Muscle of leg (tissue), 3 donors: ENCODE measurements at regions not wholly inside any gene's neighbourhood (a gene's known extent, or its start where the extent isn't known, plus 50 kb on each side); places are given as distances from the start of the nearest gene placed in this dataset.
A peak's percentile ranks its signal among the peaks of the same experiment; 100 is the strongest.

Experiments used
- DNase-seq: peaks from one replicate; pipeline ENCODE4 v3.0.0; 2013
- H3K27ac ChIP-seq: one replicate; pipeline ENCODE4 v1.5.1; 2013; ENCODE audit warnings: mild to moderate bottlenecking, low read length, control low read depth
- H3K27me3 ChIP-seq: one replicate; pipeline ENCODE4 v1.6.1; 2013; ENCODE audit warnings: low read length; ENCODE audit not compliant: control insufficient read depth, insufficient read depth
- H3K36me3 ChIP-seq: one replicate; pipeline ENCODE4 v1.6.1; 2013; ENCODE audit warnings: low read length; ENCODE audit not compliant: control insufficient read depth, insufficient read depth
- H3K4me1 ChIP-seq: one replicate; pipeline ENCODE4 v1.6.1; 2013; ENCODE audit warnings: low read length; ENCODE audit not compliant: control insufficient read depth, insufficient read depth
- H3K4me3 ChIP-seq: one replicate; pipeline ENCODE4 v1.5.1; 2013; ENCODE audit warnings: low read length, control low read depth
- H3K9me3 ChIP-seq: replicated peaks from 2 replicates; pipeline ENCODE4 v1.6.1; 2013; ENCODE audit warnings: low read depth, low read length; ENCODE audit not compliant: control insufficient read depth
- WGBS: methylation state at CpG from one replicate; pipeline ENCODE4 v1.1.5; 2013; ENCODE audit warnings: missing lambda C conversion rate; ENCODE audit not compliant: insufficient coverage; 5-methylcytosine and 5-hydroxymethylcytosine counted together

DNA sequence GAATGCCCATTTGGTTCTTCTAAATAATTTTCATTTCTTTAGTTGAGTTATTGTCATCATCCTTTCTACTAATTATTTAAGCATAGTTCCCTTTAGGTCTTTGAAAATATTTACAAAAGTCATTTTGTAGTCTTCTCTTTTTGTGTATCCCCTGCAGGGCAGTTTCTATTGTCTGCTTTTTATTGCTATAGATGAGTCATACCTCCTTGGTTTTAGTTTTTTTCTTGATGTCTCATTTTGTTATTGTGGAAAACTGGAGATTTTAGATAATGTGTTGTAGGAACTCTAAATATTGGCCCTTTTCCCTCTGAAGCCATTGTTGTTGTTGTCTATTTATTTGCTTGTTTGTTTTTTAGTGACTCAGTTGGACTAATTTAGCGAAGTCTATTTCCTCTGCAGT, 387.9 kb downstream of the NUF2 start:
- WGBS: 100% methylated on average over 1 of the region's 1 CpG

DNA sequence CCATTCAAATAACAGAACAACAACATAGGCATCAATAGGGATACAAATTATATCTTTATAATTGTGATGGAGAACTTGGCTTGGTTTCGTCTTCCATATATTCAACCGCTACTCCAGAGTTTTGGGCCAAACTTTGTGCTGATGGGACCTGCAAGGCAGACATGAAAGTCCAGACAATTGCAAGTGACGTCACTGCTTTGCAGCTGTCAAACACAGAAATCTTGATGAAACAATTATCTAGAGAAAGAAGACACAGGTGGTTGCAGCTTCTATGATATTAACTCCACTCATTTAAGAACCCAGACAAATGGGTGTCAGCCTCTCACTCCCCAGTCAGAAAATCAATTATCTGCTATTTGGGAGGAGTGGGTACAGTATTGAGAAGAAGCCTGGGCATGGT, 390.6 kb downstream of the NUF2 start:
- no peak for DNase-seq
- H3K27ac ChIP-seq: no peak overlapping the region
- no peak overlapping the region for H3K4me3 ChIP-seq
- H3K4me1 ChIP-seq: no peaks in the 10 kb centered on the region
- WGBS: no CpG with 5 or more reads among the region's 3 CpGs
- no peaks in the 10 kb centered on the region for H3K9me3 ChIP-seq
- no peaks in the 10 kb centered on the region for H3K27me3 ChIP-seq
- H3K36me3 ChIP-seq: no peaks in the 10 kb centered on the region

More for the DNA sequence above, 387.9 kb downstream of the NUF2 start:
- Histone ChIP-seq H3K27me3 (no peaks in the 10 kb centered on the region), H3K9me3 (no peaks in the 10 kb centered on the region), H3K4me3 (no peak overlapping the region), H3K27ac (no peak overlapping the region), H3K4me1 (no peaks in the 10 kb centered on the region), H3K36me3 (no peaks in the 10 kb centered on the region)
- no peak for DNase-seq

DNA sequence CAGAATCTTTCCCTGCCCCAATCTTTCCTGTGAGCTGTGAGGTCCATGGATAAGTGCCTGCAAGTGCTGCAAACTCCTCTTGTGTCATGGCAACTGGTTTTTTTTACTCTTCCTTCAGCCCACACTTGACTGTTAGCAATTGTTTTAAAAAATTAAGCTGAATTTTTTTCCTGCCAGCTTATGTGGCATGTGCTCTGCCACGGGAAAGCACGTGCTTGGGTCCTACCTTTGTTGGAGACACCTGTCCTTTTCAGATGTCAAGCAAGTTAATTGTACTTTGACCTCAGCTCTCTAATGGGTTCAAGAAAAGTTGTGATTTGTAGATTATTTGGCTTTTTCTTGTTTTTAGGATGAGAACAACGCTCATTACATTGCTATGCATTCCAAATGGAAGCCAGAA, 398.5 kb downstream of the NUF2 start:
- no peak overlapping the region for H3K4me3 ChIP-seq
- WGBS: 100% methylated on average over 2 of the region's 3 CpGs
- H3K36me3 ChIP-seq: no peaks in the 10 kb centered on the region
- peaks cover 3% of the 10 kb centered on the region for H3K9me3 ChIP-seq
- H3K27me3 ChIP-seq: no peaks in the 10 kb centered on the region
- no peak overlapping the region for H3K27ac ChIP-seq
- no peak for DNase-seq
- no peaks in the 10 kb centered on the region for H3K4me1 ChIP-seq

DNA sequence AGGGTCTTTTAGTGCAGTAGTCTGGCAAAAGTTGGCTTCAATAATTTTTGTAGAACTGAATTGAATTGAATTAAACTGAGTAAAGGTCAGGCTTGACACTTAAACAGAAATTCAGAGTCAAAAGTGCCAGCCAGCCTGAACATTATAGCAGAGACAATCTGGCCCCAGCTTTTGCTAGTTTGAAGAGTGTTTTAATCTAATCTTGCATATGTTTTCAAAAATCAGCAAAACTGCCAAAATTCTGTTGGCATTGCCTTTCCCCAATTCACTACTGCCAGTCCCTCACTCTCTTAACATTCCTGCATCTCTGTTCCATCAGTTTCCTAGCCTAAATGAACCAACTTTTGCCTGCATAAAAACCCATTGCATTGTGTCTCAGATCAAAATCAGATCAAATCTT, 403.8 kb downstream of the NUF2 start:
- DNase-seq: peak; percentile 56
- Histone ChIP-seq H3K36me3 (no peaks in the 10 kb centered on the region), H3K4me3 (no peak overlapping the region), H3K4me1 (no peaks in the 10 kb centered on the region), H3K27me3 (no peaks in the 10 kb centered on the region), H3K9me3 (no peaks in the 10 kb centered on the region), H3K27ac (no peak overlapping the region)

DNA sequence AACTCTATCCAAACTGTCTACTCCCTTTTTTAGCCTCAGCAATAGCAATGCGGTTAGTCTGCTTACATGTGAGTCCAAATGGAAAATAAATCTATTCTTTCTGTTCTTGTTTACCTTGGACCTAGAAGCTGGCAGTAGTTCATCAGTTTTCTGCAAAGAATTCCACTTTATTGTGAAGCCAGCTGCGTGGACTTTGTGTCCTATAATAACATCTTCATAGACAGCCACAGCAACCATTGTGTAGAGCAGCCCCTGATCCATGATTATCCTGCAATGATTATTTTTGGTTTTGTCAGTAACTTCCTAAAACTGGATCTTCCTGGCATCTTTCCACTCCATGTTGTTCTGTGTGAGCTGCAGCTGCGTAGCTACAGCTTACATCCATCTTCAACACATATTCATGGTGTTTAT, 408.7 kb downstream of the NUF2 start:
- 7% methylated on average over 2 of the region's 3 CpGs for WGBS
- DNase-seq: peak; percentile 70
- H3K27me3 ChIP-seq: no peaks in the 10 kb centered on the region

DNA sequence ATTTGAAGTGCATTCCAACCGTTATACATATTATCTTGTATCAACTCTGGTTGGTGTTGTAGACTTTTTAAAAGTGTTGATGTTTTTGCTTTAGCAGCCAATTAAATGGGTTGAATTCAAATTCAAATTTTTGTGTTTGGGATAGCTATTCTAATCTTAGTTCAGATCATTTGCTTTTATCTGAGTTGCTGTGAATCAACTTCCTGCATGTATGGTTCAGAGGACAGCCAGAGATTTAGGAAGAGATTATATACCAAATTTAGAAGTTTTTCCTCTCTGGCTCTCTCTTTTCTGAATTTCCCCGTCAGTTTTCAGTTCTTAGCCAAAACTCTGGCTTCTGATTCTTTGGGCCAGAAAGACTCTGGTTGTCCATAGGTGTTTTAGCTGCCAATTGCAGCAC, 415.5 kb downstream of the NUF2 start:
- H3K27me3 ChIP-seq: no peaks in the 10 kb centered on the region
- H3K4me3 ChIP-seq: no peak overlapping the region
- no peaks in the 10 kb centered on the region for H3K4me1 ChIP-seq
- no peaks in the 10 kb centered on the region for H3K9me3 ChIP-seq
- 17% methylated on average over 1 of the region's 2 CpGs for WGBS
- H3K36me3 ChIP-seq: no peaks in the 10 kb centered on the region
- no peak for DNase-seq
- H3K27ac ChIP-seq: no peak overlapping the region

More for the DNA sequence above, 408.7 kb downstream of the NUF2 start:
- no peaks in the 10 kb centered on the region for H3K36me3 ChIP-seq
- H3K9me3 ChIP-seq: no peaks in the 10 kb centered on the region
- no peak overlapping the region for H3K27ac ChIP-seq
- H3K4me3 ChIP-seq: no peak overlapping the region
- H3K4me1 ChIP-seq: no peaks in the 10 kb centered on the region

DNA sequence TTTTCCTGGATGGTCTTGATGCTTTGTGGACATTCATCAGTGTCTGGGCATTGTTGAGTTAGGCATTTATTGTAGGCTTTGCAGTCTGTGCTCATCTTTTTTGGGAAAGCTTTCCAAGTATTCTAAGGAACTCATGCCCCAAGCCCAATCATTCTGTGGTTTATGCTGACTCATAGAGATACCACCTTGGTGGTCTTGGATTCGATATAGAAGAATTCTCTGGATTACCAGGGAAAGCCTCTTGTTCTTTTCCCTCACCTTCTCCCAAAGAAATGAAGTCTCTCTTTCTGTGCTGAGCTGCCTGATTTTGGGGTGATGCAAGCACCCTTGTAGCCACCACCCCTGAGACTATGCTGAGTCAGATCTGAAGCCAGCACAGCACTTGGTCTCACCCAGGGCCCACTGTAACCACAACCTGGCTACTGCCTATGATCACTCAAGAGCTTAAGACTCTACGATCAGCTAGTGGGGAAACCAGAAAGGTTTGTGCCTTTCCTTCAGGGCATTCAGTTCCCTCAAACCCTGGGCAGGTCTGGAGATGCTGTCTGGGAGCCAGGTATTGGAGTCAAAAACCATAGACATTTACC, 422.6 kb downstream of the NUF2 start:
- Histone ChIP-seq H3K36me3 (no peaks in the 10 kb centered on the region), H3K27ac (no peak overlapping the region), H3K9me3 (peaks cover 16% of the 10 kb centered on the region), H3K4me1 (no peaks in the 10 kb centered on the region), H3K27me3 (no peaks in the 10 kb centered on the region), H3K4me3 (no peak overlapping the region)
- no peak for DNase-seq
- 86% methylated on average over 1 of the region's 2 CpGs for WGBS

DNA sequence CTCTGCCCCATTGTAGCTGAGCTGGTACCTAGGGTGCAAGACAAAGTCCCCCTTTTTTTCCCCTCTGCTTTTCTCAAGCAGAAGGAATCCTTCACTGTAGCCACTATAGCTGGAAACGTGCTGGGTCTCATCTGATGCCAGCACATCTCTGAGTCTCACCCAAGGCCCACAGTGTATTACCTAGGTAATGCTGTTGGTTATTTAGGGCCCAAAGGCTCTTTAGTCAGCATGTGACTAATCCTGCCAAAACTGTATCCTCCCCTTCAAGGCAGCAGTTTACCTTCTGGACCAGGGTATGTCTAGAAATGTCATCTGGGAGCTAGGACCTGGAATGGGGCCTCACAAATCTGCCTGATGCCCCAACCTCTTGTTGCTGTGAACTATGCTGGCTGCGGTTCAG, 423.4 kb downstream of the NUF2 start:
- no peak overlapping the region for H3K27ac ChIP-seq
- no peaks in the 10 kb centered on the region for H3K27me3 ChIP-seq
- 89% methylated on average over 1 of the region's 2 CpGs for WGBS
- no peak for DNase-seq
- H3K4me1 ChIP-seq: no peaks in the 10 kb centered on the region
- no peak overlapping the region for H3K4me3 ChIP-seq
- peaks cover 16% of the 10 kb centered on the region for H3K9me3 ChIP-seq
- no peaks in the 10 kb centered on the region for H3K36me3 ChIP-seq

DNA sequence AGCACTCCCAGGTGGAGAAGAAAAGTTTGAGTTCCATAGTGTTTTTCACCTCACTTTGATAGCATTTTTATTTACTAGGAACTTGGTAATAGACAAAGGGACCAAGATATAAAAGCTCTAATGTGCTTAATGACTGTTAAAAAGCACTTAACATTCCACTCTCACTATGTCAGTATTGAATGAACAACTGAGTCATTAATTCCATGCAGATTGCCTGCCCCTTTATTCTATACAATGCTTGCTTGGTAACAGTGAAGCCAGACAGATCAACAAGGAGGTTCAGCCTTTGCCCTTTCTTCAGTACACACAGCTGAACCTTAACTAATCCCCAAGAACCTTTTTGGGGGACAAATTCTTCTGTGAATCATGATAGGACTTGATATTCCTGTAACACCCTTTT, 425.5 kb downstream of the NUF2 start:
- no peak for DNase-seq
- no peaks in the 10 kb centered on the region for H3K36me3 ChIP-seq
- no peaks in the 10 kb centered on the region for H3K4me1 ChIP-seq
- H3K9me3 ChIP-seq: peaks cover 16% of the 10 kb centered on the region
- H3K4me3 ChIP-seq: no peak overlapping the region
- no peak overlapping the region for H3K27ac ChIP-seq
- no peaks in the 10 kb centered on the region for H3K27me3 ChIP-seq

DNA sequence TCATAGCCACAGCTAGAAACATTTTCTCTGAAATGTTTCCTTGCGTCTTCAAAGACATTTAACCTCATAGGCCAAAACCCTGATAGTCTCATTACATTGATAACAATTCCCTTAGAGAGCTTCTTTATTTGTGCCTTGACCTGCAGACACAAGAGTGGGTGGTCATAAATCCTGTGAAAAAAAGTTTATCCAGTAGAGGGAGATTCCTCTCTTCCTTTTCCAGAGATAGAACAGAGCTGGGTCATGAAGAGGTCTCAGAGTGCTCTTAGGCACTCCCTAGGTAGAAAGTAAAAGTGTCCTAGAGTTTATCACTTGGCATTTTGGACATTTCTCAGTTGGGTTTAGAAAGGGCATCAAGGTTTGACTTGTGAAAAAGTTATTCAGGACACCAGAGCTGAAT, 426.1 kb downstream of the NUF2 start:
- no peak overlapping the region for H3K4me3 ChIP-seq
- H3K4me1 ChIP-seq: no peaks in the 10 kb centered on the region
- peaks cover 16% of the 10 kb centered on the region for H3K9me3 ChIP-seq
- no CpG with 5 or more reads among the region's 1 CpG for WGBS
- H3K27ac ChIP-seq: no peak overlapping the region
- H3K36me3 ChIP-seq: no peaks in the 10 kb centered on the region
- H3K27me3 ChIP-seq: no peaks in the 10 kb centered on the region
- DNase-seq: no peak

DNA sequence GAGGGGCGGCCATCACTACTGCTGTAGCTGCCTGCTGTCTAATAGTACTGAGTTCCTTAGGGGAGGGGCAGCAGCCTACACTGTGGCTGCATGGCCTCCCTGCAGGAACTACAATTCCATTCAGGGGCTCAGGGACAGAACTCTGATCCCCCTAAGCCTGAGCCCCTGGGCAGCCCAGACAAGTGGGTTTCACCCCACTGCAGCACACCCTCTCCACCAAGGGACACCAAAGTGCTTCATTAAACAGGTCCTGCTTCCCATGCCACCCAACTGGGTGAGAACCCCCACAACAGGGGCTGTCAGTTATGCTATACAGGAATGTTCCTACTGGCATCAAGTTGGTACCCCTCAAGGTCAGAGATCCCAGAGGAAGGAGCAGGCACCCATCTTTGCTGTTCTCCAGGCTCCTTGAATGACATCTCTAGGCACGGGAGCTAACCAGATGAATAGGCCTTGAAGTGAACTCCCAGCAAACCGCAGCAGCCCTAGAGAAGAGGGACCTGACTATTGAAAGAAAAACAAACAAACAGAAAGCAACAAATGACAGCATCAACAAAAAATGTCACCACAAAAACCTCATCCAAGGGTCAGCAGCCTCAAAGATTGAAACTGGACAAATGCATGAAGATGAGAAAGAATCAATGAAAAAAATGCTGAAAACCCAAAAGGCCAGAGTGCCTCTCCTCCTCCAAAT, 437.4 kb downstream of the NUF2 start:
- peaks cover 4% of the 10 kb centered on the region for H3K9me3 ChIP-seq
- no peaks in the 10 kb centered on the region for H3K36me3 ChIP-seq
- 100% methylated on average over 1 of the region's 3 CpGs for WGBS
- no peak overlapping the region for H3K27ac ChIP-seq
- no peak overlapping the region for H3K4me3 ChIP-seq
- H3K4me1 ChIP-seq: no peaks in the 10 kb centered on the region
- no peak for DNase-seq
- no peaks in the 10 kb centered on the region for H3K27me3 ChIP-seq
